HEK293 (cell line): ENCODE measurements at regions not wholly inside any gene's neighbourhood (a gene's known extent, or its start where the extent isn't known, plus 50 kb on each side); places are given as distances from the start of the nearest gene placed in this dataset.

Source experiments
- HOXC10 ChIP-seq: sonication (generic); formaldehyde crosslinking; IDR thresholded peaks from 2 replicates; pipeline ENCODE4 v1.8.1; 2023; ENCODE audit warnings: mild to moderate bottlenecking, missing genetic modification reagents
- KLF8 ChIP-seq: fragments of 450-650 bp; formaldehyde crosslinking; IDR thresholded peaks from 2 replicates; pipeline ENCODE4 v1.5.1; 2016; ENCODE audit warnings: missing biosample characterization, missing genetic modification characterization
- TRIM28 ChIP-seq: IDR thresholded peaks from 2 replicates; pipeline ENCODE4 v1.6.1; 2011; ENCODE audit warnings: low read length, control low read depth, borderline replicate concordance
- ZNF16 ChIP-seq: fragments of 450-650 bp; formaldehyde crosslinking; IDR thresholded peaks from 2 replicates; pipeline ENCODE4 v1.5.1; 2016; ENCODE audit warnings: low read depth, missing biosample characterization, missing genetic modification characterization
- ZNF214 ChIP-seq: fragments of 450-650 bp; formaldehyde crosslinking; IDR thresholded peaks from 2 replicates; pipeline ENCODE4 v1.5.1; 2017; ENCODE audit warnings: missing biosample characterization, mild to moderate bottlenecking, missing genetic modification characterization, borderline replicate concordance
- ZNF354C ChIP-seq: fragments of 450-650 bp; formaldehyde crosslinking; IDR thresholded peaks from 2 replicates; pipeline ENCODE4 v1.5.1; 2016; ENCODE audit warnings: missing biosample characterization, missing genetic modification characterization, low read depth, borderline replicate concordance
- ZNF514 ChIP-seq: fragments of 450-650 bp; formaldehyde crosslinking; IDR thresholded peaks from 2 replicates; pipeline ENCODE4 v1.5.1; 2016; ENCODE audit warnings: missing biosample characterization, missing genetic modification characterization
- ZNF600 ChIP-seq: fragments of 450-650 bp; formaldehyde crosslinking; IDR thresholded peaks from 2 replicates; pipeline ENCODE4 v1.5.1; 2016; ENCODE audit warnings: missing biosample characterization, missing genetic modification characterization
- ZNF830 ChIP-seq: fragments of 450-650 bp; IDR thresholded peaks from 2 replicates; pipeline ENCODE4 v1.5.0; 2018; ENCODE audit warnings: missing biosample characterization, missing genetic modification characterization, low read depth, mild to moderate bottlenecking, moderate library complexity
- ZNF843 ChIP-seq: fragments of 450-650 bp; formaldehyde crosslinking; IDR thresholded peaks from 2 replicates; pipeline ENCODE4 v1.5.1; 2016; ENCODE audit warnings: missing biosample characterization, missing genetic modification characterization
- TF ChIP-seq, protein P1 (sequence below): fragments of 450-650 bp; formaldehyde crosslinking; IDR thresholded peaks from 2 replicates; pipeline ENCODE4 v1.5.1; 2016; ENCODE audit warnings: missing biosample characterization, missing genetic modification characterization
- TF ChIP-seq, protein P2 (sequence below): fragments of 450-650 bp; formaldehyde crosslinking; IDR thresholded peaks from 2 replicates; pipeline ENCODE4 v1.5.1; 2016; ENCODE audit warnings: missing biosample characterization, missing genetic modification characterization

DNA sequence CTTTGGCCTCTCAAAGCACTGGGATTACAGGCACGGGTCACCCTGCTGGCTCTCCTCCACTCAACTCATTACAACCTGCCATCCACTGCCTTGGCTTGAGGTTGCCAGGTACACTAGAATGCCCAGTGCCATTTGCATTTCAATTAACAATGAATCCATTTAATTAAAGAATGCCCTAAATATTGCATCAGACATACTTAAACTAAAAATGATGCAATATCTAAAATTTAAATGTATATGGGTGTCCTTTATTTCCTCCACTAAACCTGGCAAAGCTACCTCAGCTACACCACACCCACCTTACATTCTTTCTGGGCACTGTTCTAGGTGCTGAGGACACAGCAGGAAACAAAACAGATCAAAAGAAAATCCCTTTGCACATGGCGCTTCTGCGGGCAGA, 382.2 kb upstream of the ZFHX3 start:
- no peak for TF ChIP-seq ZNF600 (tag by site-specific recombination)
- no peak for TF ChIP-seq ZNF514 (tag by site-specific recombination)
- TF ChIP-seq, protein P1, sequence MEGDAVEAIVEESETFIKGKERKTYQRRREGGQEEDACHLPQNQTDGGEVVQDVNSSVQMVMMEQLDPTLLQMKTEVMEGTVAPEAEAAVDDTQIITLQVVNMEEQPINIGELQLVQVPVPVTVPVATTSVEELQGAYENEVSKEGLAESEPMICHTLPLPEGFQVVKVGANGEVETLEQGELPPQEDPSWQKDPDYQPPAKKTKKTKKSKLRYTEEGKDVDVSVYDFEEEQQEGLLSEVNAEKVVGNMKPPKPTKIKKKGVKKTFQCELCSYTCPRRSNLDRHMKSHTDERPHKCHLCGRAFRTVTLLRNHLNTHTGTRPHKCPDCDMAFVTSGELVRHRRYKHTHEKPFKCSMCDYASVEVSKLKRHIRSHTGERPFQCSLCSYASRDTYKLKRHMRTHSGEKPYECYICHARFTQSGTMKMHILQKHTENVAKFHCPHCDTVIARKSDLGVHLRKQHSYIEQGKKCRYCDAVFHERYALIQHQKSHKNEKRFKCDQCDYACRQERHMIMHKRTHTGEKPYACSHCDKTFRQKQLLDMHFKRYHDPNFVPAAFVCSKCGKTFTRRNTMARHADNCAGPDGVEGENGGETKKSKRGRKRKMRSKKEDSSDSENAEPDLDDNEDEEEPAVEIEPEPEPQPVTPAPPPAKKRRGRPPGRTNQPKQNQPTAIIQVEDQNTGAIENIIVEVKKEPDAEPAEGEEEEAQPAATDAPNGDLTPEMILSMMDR, result no peak
- no peak for TF ChIP-seq ZNF843
- TF ChIP-seq ZNF830 (tag by site-specific recombination), result no peak
- no peak for TF ChIP-seq ZNF354C (tag by site-specific recombination)
- no peak for TF ChIP-seq ZNF16 (tag by site-specific recombination)
- TF ChIP-seq KLF8 (tag by site-specific recombination), result no peak
- TF ChIP-seq, protein P2, sequence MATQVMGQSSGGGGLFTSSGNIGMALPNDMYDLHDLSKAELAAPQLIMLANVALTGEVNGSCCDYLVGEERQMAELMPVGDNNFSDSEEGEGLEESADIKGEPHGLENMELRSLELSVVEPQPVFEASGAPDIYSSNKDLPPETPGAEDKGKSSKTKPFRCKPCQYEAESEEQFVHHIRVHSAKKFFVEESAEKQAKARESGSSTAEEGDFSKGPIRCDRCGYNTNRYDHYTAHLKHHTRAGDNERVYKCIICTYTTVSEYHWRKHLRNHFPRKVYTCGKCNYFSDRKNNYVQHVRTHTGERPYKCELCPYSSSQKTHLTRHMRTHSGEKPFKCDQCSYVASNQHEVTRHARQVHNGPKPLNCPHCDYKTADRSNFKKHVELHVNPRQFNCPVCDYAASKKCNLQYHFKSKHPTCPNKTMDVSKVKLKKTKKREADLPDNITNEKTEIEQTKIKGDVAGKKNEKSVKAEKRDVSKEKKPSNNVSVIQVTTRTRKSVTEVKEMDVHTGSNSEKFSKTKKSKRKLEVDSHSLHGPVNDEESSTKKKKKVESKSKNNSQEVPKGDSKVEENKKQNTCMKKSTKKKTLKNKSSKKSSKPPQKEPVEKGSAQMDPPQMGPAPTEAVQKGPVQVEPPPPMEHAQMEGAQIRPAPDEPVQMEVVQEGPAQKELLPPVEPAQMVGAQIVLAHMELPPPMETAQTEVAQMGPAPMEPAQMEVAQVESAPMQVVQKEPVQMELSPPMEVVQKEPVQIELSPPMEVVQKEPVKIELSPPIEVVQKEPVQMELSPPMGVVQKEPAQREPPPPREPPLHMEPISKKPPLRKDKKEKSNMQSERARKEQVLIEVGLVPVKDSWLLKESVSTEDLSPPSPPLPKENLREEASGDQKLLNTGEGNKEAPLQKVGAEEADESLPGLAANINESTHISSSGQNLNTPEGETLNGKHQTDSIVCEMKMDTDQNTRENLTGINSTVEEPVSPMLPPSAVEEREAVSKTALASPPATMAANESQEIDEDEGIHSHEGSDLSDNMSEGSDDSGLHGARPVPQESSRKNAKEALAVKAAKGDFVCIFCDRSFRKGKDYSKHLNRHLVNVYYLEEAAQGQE (tag by site-specific recombination), result no peak
- TF ChIP-seq HOXC10 (CRISPR knock-in tag), result no peak
- TF ChIP-seq ZNF214 (tag by site-specific recombination), result no peak
- TF ChIP-seq TRIM28, result no peak
